ENCODE measurements at regions not wholly inside any gene's neighbourhood (a gene's known extent, or its start where the extent isn't known, plus 50 kb on each side); places are given as distances from the start of the nearest gene placed in this dataset.

GRCh38 chr1:48139275-48139674, 83.2 kb upstream of the SLC5A9 start:
- no peak for TF ChIP-seq CTCF (IDR thresholded peaks at IDR 0.05 in 8 of 11, conservative IDR thresholded peaks at IDR 0.05 in 3 of 11)
- no peak for TF ChIP-seq POLR2A (IDR thresholded peaks at IDR 0.05)
